Stimulated activated CD4-positive, alpha-beta T cell treated with anti-CD3 and anti-CD28 coated beads, TNF-alpha, amount 100 ng/mL, for 48 hours (primary cell): ENCODE measurements at regions not wholly inside any gene's neighbourhood (a gene's known extent, or its start where the extent isn't known, plus 50 kb on each side); places are given as distances from the start of the nearest gene placed in this dataset.

ENCODE experiments used
- DNase-seq, 3 donors: peaks; one replicate each; pipeline ENCODE4 v3.0.0-alpha.2; 2020; ENCODE audit warnings: low read depth in 3 of 3

GRCh38 chr11:134691985-134692384 is 279.9 kb upstream of the B3GAT1 start:
- no peak for DNase-seq

GRCh38 chr11:134691295-134691873 is 279.3 kb upstream of the B3GAT1 start:
- DNase-seq: no peak

GRCh38 chr11:134689886-134690285 is 277.8 kb upstream of the B3GAT1 start:
- DNase-seq: no peak

DNA sequence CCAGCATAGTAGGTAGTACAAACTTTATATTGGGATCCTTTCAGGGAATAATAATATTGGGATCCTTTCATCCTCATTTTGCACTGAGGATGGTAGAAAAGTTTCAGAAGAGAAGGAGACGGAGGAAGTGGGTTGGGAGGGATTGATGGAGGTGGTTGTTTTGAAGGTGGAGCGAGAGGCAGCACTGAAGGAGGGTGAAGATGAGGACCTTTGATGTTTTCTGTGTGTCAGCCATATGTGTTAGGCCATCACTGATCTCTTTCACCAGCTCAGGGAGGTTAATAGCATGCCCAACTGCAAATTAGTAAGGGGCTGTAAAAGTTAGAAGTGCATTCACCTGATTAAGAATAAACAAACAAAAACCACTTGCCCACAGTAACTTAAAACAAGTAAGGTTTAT is 275.5 kb upstream of the B3GAT1 start:
- no peak for DNase-seq

- no peak for DNase-seq
Measured at GRCh38 chr11:134686460-134687061, 274.5 kb upstream of the B3GAT1 start.

DNA sequence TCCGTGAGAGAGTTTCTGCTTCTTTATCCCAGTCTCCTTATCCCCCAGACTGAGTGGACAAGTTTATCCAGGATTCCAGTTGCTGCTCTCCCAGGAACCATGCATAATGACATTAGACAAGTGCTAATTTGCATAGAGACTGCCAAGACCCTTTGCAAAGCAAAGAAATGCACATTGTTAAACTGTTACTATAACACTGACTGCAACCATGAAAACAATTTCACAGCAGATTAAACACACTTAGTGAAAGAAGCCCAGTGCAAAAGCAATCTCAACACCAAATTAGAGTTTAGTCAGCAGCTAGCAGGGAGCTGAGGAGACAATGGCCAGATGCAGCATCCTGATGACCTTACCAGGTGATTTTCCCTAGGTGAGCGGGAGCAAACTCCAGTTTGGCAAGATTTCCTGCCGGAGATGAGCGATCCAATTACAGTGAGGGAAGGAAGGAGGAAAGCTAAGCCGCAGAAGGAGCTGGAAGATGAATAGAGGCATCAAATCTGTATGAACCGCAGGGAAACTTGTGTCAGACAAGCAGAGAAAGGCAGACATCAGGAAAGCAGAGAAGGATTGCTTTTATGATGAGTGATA is 273.8 kb upstream of the B3GAT1 start:
- no peak for DNase-seq

DNA sequence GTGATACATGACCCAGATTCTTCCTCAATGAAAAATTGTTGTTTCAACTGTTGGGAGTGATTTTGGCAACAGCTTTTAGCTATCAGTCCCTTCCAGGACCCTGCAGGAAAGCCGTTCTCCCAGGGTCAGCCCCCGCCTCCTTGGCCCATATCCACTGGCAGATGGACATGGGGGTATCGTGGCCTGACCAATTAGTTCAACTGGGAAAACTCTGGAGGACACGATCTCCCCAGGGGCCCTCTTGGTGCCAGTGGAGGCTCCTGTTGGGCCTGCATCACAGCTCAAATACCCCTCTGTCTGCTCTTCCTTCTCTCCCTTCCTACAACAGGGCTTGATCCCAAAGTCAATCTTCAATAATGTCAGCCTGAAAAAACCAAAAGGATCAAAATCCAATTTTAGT is 272.5 kb upstream of the B3GAT1 start:
- DNase-seq: no peak

DNA sequence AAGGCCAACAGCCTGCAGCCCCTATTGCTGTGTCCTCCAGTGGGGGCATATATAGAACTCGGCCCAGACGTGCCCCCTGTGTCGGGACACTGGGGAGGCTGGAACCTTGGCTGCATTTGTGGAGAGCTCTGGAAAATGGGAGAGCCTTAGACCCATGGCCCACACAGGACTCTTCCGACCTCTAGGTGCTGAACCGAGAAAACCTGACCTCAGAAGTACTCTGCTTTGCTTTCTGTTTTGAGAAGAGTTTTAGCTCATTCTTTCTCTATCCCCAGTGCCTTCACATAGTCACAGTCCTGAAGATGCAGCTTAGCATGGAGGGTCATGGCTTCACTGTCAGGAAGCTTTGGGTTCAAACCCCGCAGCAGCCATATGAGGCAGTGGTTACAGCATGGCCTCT is 271.8 kb upstream of the B3GAT1 start:
- no peak for DNase-seq

GRCh38 chr11:134682577-134682976 is 270.5 kb upstream of the B3GAT1 start:
- no peak for DNase-seq

DNA sequence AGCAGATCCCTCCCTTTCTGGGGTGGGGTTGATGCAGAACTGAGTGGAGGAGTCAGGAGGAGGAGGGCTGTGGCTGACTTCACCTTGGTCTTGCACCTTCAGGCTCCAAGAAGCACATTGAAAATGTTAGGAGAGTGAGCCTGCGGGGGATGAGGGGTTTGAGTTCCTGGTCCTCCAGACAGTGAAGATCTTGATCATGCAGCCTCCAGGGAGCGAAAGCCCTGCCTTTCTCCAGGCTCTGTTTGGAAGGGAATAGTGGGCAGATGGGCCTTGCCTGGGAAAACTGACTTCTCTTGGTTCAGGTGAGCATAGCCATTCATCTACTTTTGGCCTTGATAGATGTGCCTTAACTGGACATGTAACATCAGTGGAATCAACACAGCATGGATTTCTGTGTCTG is 267.6 kb upstream of the B3GAT1 start:
- DNase-seq: no peak

- DNase-seq: no peak
Measured at GRCh38 chr11:134678744-134679143, 266.7 kb upstream of the B3GAT1 start.

GRCh38 chr11:134677891-134678551 is 266.0 kb upstream of the B3GAT1 start:
- no peak for DNase-seq

DNA sequence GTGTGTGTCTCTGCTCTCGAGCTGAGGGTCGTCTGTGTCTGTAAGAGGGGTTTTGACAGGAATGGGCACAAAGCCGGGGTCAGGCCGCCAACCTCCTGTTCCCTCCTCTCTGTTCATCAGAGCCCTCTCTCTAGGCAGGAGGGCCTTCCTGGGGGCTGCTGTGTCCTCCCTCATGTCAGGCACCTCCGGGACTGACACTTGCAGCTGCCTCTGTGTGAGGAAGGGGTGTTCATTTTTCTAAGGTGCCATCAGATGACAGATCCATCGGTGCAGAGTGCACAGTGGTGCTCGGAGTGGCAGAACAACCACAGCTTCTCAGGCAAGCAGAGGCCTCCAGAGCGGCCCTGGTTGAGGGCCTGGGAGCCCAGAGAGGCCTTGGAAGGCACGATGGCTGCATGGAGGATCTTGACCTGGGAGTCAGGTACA is 265.4 kb upstream of the B3GAT1 start:
- no peak for DNase-seq

- DNase-seq: no peak
Measured at GRCh38 chr11:134676516-134677287, 264.7 kb upstream of the B3GAT1 start.

DNA sequence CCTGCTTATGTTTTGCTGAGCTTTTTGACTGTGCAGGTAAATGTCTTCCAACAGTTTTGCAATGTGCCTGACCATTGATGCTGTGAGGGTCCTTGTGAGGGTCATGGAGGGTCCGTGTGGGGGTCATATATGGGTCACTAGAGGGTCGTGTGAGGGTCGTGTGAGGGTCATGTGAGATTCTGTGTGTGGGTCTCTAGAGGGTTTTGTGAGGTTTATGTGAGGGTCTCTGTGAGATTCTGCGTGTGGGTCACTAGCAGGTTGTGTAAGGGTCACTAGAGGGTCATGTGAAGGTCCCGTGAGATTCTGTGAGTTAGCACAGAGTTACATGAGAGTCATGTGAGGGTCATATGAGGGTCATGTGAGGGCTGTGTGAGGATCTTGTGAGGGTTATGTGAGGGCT is 263.9 kb upstream of the B3GAT1 start:
- DNase-seq: no peak

DNA sequence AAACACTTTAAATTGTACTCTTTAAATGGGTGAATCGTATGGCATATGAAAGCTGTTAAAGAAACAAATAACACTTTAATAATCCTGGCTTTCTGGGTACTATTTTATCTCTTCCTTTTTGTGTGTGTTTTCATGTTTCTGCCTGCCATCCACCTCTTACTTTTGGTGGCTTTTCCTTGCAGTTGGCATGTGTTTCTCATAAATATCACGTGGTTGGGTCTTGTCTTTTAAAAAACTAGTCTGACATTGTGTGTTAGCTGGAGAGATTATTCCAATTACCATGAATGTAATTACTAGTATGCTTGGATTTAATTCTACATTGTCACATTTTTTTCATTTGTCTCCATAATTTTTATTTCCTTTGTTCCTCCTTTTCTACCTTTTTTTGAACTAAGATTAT is 262.9 kb upstream of the B3GAT1 start:
- no peak for DNase-seq

DNA sequence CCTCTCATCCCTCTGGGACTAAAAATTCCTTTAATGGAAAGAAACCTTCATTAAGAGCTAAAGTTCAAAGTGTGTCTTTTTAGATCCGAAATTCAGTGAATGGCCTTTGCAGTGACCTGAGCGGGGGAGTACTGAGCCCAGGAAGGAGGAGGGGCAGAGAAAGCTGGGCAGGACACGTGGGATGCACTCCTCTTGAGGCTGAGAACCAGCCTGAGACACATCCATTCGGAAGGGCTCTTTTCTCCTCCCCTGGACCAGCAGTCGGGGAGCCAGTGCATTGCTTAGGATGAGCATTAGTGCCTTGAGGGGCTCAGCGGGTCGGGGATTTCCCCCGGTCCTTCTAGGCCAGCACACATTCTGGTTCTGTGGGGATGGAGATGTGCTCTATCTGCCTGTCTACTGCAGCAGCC is 258.9 kb upstream of the B3GAT1 start:
- DNase-seq: no peak

DNA sequence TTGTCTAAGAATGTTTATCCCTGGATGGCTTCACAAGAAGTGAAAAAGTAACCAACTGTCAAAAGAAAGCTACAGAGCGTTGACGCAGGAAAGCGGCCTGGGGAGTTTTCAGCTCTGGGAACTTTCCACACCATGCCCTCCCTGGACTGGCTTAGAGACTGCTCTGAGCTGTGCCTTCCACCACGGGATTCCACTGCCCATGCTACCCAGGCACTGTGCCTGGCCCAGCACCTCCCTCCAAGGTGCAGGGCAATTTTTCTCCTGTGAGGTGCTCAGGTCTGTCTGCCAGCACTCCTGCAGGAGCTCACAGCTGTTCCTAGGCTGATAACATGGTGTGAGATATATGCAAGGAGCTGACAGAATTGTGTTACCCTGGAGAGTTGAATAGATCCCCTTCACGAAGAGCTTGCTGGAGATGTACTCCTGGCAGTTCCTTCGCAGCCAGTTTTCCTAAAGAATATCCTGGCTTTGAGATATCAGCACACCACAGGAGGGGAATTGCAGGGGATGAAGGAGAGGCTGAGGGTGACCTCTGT is 258.3 kb upstream of the B3GAT1 start:
- DNase-seq: no peak

GRCh38 chr11:134669796-134670195 is 257.8 kb upstream of the B3GAT1 start:
- no peak for DNase-seq

- DNase-seq: no peak
Measured at GRCh38 chr11:134668796-134669195, 256.8 kb upstream of the B3GAT1 start.

DNA sequence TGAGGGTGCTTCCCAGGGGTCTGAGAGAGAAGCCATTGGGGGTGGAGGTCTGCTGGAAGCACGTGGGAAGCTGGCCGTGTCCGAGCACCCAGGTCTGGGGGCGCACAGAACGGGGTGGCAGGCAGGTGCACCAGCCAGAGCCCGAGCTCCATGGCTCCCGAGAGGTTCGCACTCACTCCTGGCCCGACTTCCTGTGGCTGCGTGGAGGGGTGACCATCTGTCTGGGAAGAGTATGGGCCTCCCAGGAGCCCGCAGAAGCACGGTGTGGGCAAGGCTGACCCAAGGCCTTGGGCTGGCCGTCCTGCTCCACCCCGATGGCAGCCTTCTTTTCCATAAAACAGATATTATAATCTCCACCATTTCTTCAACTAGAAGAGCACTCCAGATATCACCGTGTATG is 256.0 kb upstream of the B3GAT1 start:
- DNase-seq: no peak

DNA sequence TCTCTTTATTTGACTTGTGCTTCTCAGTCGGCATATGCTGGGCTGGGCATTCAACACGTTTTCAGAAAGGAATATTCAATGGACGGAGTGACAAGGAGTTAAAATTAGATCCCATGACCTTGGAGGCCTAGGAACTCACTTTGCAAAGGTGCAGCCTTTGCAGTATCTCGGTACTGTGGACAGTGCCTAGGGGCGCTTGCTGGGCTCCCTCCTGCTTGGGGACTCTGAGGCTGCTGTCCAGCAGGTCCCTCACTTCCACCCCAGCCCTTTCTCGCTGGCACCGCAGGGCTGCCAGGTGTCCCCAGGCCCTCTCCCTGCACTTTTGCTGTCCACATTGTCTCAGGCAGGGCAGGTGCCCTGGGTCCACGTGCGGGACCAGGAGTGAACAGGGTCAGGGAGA is 255.5 kb upstream of the B3GAT1 start:
- DNase-seq: no peak
